ENCODE measurements at regions not wholly inside any gene's neighbourhood (a gene's known extent, or its start where the extent isn't known, plus 50 kb on each side); places are given as distances from the start of the nearest gene placed in this dataset.

- CTCF ChIA-PET, result no interaction called here
- peaks cover 16 to 21% of the 10 kb centered on the region in 2 experiments for H3K4me1 ChIP-seq (ENCODE audit: control insufficient read depth in 1 of 2, insufficient read depth in 2 of 2, low read length in 2 of 2)
- RAD21 ChIA-PET (ENCODE audit: low non-redundant PET in 1 of 2, low total read pairs in 2 of 2, uncharacterized antibody in 2 of 2, unreplicated experiment in 2 of 2), result no interaction called here
- H3K9me3 ChIP-seq (ENCODE audit: control insufficient read depth in 1 of 2, insufficient read depth in 1 of 2, low read depth in 1 of 2, low read length in 2 of 2), result no peaks in the 10 kb centered on the region
- H2AFZ ChIP-seq (ENCODE audit: low read depth, low read length, poor library complexity, severe bottlenecking), result no peak overlapping the region
- H3K79me2 ChIP-seq (ENCODE audit: insufficient read depth, low read length), result no peaks in the 10 kb centered on the region
- H3K9ac ChIP-seq (ENCODE audit: low read length), result peak overlapping the region; percentile 51
- no peaks in the 10 kb centered on the region for H3K9me2 ChIP-seq (ENCODE audit: insufficient read depth)
- H3K36me3 ChIP-seq (ENCODE audit: control insufficient read depth in 1 of 2, insufficient read depth in 2 of 2, low read length in 2 of 2), result no peaks in the 10 kb centered on the region
- DNase-seq (ENCODE audit: low read depth, low spot score) (no peak), ATAC-seq (no peak)
- H3K27me3 ChIP-seq (ENCODE audit: insufficient read depth, low read length), result no peaks in the 10 kb centered on the region
- H3K4me3 ChIP-seq (replicated peaks in 1 of 2; ENCODE audit: low read depth in 1 of 2, low read length in 2 of 2), result no peak overlapping the region
- H3K4me2 ChIP-seq (ENCODE audit: low read length), result peak overlapping the region; percentile 75
- H4K20me1 ChIP-seq (ENCODE audit: insufficient read depth), result no peaks in the 10 kb centered on the region
- no peak overlapping the region for H3K27ac ChIP-seq (ENCODE audit: low read depth, low read length)
- no peak for TF ChIP-seq EGR1 (IDR thresholded peaks at IDR 0.05; ENCODE audit: low read depth)
- TF ChIP-seq TCF7L2 (IDR thresholded peaks at IDR 0.05; ENCODE audit: borderline replicate concordance, extremely low read depth, insufficient read depth, insufficient read length), result no peak
- TF ChIP-seq RAD21 (IDR thresholded peaks at IDR 0.05; ENCODE audit: low read depth), result no peak
- TF ChIP-seq, protein P1, sequence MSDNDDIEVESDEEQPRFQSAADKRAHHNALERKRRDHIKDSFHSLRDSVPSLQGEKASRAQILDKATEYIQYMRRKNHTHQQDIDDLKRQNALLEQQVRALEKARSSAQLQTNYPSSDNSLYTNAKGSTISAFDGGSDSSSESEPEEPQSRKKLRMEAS (IDR thresholded peaks at IDR 0.05), result no peak
- no peak for TF ChIP-seq ZFX (IDR thresholded peaks at IDR 0.05)
- TF ChIP-seq SRF (IDR thresholded peaks at IDR 0.05; ENCODE audit: low read depth), result no peak
- TF ChIP-seq, protein P2, sequence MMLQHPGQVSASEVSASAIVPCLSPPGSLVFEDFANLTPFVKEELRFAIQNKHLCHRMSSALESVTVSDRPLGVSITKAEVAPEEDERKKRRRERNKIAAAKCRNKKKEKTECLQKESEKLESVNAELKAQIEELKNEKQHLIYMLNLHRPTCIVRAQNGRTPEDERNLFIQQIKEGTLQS (IDR thresholded peaks at IDR 0.05), result no peak
- no peak for TF ChIP-seq SP1 (IDR thresholded peaks at IDR 0.05; ENCODE audit: low read depth)
- no peak for TF ChIP-seq REST (IDR thresholded peaks at IDR 0.05; ENCODE audit: low read depth)
- no peak for TF ChIP-seq SIN3A (IDR thresholded peaks at IDR 0.05; ENCODE audit: low read depth)
- no peak for TF ChIP-seq POLR2A (IDR thresholded peaks at IDR 0.05; ENCODE audit: borderline replicate concordance, extremely low read depth, insufficient read depth, insufficient read length)
- TF ChIP-seq FOSL1 (IDR thresholded peaks at IDR 0.05; ENCODE audit: low read depth), result no peak
- TF ChIP-seq CBX3 (IDR thresholded peaks at IDR 0.05; ENCODE audit: low read depth), result no peak
- no peak for TF ChIP-seq POLR2AphosphoS5 (IDR thresholded peaks at IDR 0.05; ENCODE audit: low read depth, low read length)
- no peak for TF ChIP-seq JUND (IDR thresholded peaks at IDR 0.05)
- TF ChIP-seq CEBPB (IDR thresholded peaks at IDR 0.05; ENCODE audit: low read depth), result no peak
- intact Hi-C loops (cut with micrococcal nuclease), result loop anchor here (5.0 kb wide), 1 partner anchor 81 kb away; no protein-coding TSS in a partner anchor
- BruUV-seq (replicated peaks), result no TSS peak
- POLR2A ChIA-PET, result no interaction called here
Observed at GRCh38 chr2:111616651-111617218, 267.3 kb downstream of the ANAPC1 start.

All from HCT116 (cell line).